Adrenal gland (tissue), 5 donors: ENCODE measurements at regions not wholly inside any gene's neighbourhood (a gene's known extent, or its start where the extent isn't known, plus 50 kb on each side); places are given as distances from the start of the nearest gene placed in this dataset.

Experiments used
- CTCF ChIP-seq, 6 experiments: fragments of 450-650 bp in 4 of 6; fragments of 200-600 bp in 2 of 6; sonication (generic) in 1 of 6; IDR thresholded peaks; 1 replicate in 5 of 6; 2 replicates in 1 of 6; pipeline versions ENCODE4 v1.5.1 to v1.8.0; 2016 to 2021; ENCODE audit warnings: antibody characterized with exemption in 6 of 6, mild to moderate bottlenecking in 2 of 6, moderate library complexity in 1 of 6
- POLR2A ChIP-seq, 2 donors: fragments of 450-650 bp; IDR thresholded peaks; one replicate each; pipeline ENCODE4 v1.6.1; 2017; ENCODE audit warnings: antibody characterized with exemption in 2 of 2, mild to moderate bottlenecking in 2 of 2, moderate library complexity in 1 of 2
- donor health status: DM: no; HTN: no; CAD: no.

GRCh38 chr4:121534187-121534586 lies 153.4 kb upstream of the QRFPR start:
- TF ChIP-seq CTCF (IDR thresholded peaks at IDR 0.05) (no peak), POLR2A (IDR thresholded peaks at IDR 0.05) (no peak)
